ENCODE measurements at regions not wholly inside any gene's neighbourhood (a gene's known extent, or its start where the extent isn't known, plus 50 kb on each side); places are given as distances from the start of the nearest gene placed in this dataset.

- TF ChIP-seq CTCF (IDR thresholded peaks at IDR 0.05) = no peak
- no peak for TF ChIP-seq POLR2A (IDR thresholded peaks at IDR 0.05)
- TF ChIP-seq POLR2AphosphoS5 (IDR thresholded peaks at IDR 0.05) = no peak
These were observed 369.7 kb downstream of the COG6 start for GRCh38 chr13:40024967-40025714.
